ENCODE measurements at regions not wholly inside any gene's neighbourhood (a gene's known extent, or its start where the extent isn't known, plus 50 kb on each side); places are given as distances from the start of the nearest gene placed in this dataset.

- Histone ChIP-seq H3K4me1 (ENCODE audit: control insufficient read depth in 5 of 5, insufficient read depth in 5 of 5, low read length in 5 of 5) (peaks cover 0 to 5% (median 0%) of the 10 kb centered on the region in 5 donors), H3K4me3 (ENCODE audit: low read depth in 1 of 5, low read length in 5 of 5) (no peak overlapping the region), H3K27ac (ENCODE audit: low read depth, low read length) (no peak overlapping the region), H3K27me3 (ENCODE audit: control insufficient read depth in 5 of 5, insufficient read depth in 4 of 5, low read length in 5 of 5) (no peaks in the 10 kb centered on the region), H3K9me3 (ENCODE audit: control insufficient read depth in 5 of 5, low read length in 5 of 5) (peaks cover 0 to 3% (median 2%) of the 10 kb centered on the region in 5 donors), H3K9ac (ENCODE audit: low read length in 5 of 5) (no peak overlapping the region), H3K36me3 (ENCODE audit: control insufficient read depth in 5 of 5, insufficient read depth in 5 of 5, low read length in 5 of 5) (no peaks in the 10 kb centered on the region)
These were observed 196.8 kb downstream of the PTBP2 start for GRCh38 chr1:96918406-96918805.

DNA sequence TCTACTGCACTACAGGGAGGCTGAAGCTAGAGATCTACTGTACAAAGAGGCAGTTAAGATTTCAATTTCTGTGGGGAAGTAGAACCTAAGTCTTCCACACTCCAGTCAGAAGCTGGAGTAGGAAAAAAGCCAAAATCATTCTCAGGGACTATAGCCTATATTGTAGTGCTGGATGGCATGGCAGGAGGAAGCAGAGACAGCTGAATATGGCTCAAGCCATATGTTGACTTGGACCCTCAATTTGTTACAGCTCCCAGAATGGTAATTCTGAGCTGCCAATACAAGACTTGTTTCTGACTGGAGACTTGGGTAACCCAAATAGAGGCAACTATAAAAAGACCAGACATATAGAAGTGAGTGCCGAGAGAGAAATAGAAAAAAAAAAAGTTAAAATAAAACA is 200.6 kb downstream of the PTBP2 start:
- H3K27me3 ChIP-seq (ENCODE audit: control insufficient read depth in 5 of 5, insufficient read depth in 4 of 5, low read length in 5 of 5), result no peaks in the 10 kb centered on the region

GRCh38 chr1:96923753-96924152 is 202.2 kb downstream of the PTBP2 start:
- Histone ChIP-seq H3K4me1 (ENCODE audit: control insufficient read depth in 5 of 5, insufficient read depth in 5 of 5, low read length in 5 of 5) (peaks cover 0 to 5% (median 0%) of the 10 kb centered on the region in 5 donors), H3K27me3 (ENCODE audit: control insufficient read depth in 5 of 5, insufficient read depth in 4 of 5, low read length in 5 of 5) (no peaks in the 10 kb centered on the region), H3K9me3 (ENCODE audit: control insufficient read depth in 5 of 5, low read length in 5 of 5) (peaks cover 10 to 17% (median 15%) of the 10 kb centered on the region in 5 donors), H3K36me3 (ENCODE audit: control insufficient read depth in 5 of 5, insufficient read depth in 5 of 5, low read length in 5 of 5) (no peaks in the 10 kb centered on the region), H3K4me3 (ENCODE audit: low read depth in 1 of 5, low read length in 5 of 5) (no peak overlapping the region), H3K27ac (ENCODE audit: low read depth, low read length) (no peak overlapping the region), H3K9ac (ENCODE audit: low read length in 5 of 5) (no peak overlapping the region)

More for the DNA sequence above, 200.6 kb downstream of the PTBP2 start:
- H3K9me3 ChIP-seq (ENCODE audit: control insufficient read depth in 5 of 5, low read length in 5 of 5), result peaks cover 10 to 17% (median 15%) of the 10 kb centered on the region in 5 donors
- no peak overlapping the region for H3K27ac ChIP-seq (ENCODE audit: low read depth, low read length)
- no peak overlapping the region for H3K9ac ChIP-seq (ENCODE audit: low read length in 5 of 5)
- H3K4me3 ChIP-seq (ENCODE audit: low read depth in 1 of 5, low read length in 5 of 5), result no peak overlapping the region
- H3K4me1 ChIP-seq (ENCODE audit: control insufficient read depth in 5 of 5, insufficient read depth in 5 of 5, low read length in 5 of 5), result peaks cover 0 to 5% (median 0%) of the 10 kb centered on the region in 5 donors
- H3K36me3 ChIP-seq (ENCODE audit: control insufficient read depth in 5 of 5, insufficient read depth in 5 of 5, low read length in 5 of 5), result no peaks in the 10 kb centered on the region

- no peaks in the 10 kb centered on the region for H3K4me1 ChIP-seq (ENCODE audit: control insufficient read depth in 5 of 5, insufficient read depth in 5 of 5, low read length in 5 of 5)
- no peaks in the 10 kb centered on the region for H3K36me3 ChIP-seq (ENCODE audit: control insufficient read depth in 5 of 5, insufficient read depth in 5 of 5, low read length in 5 of 5)
- no peaks in the 10 kb centered on the region for H3K27me3 ChIP-seq (ENCODE audit: control insufficient read depth in 5 of 5, insufficient read depth in 4 of 5, low read length in 5 of 5)
- H3K4me3 ChIP-seq (ENCODE audit: low read depth in 1 of 5, low read length in 5 of 5), result no peak overlapping the region
- peaks cover 10 to 17% (median 15%) of the 10 kb centered on the region in 5 donors for H3K9me3 ChIP-seq (ENCODE audit: control insufficient read depth in 5 of 5, low read length in 5 of 5)
- H3K9ac ChIP-seq (ENCODE audit: low read length in 5 of 5), result no peak overlapping the region
- H3K27ac ChIP-seq (ENCODE audit: low read depth, low read length), result no peak overlapping the region
These were observed 204.6 kb downstream of the PTBP2 start for GRCh38 chr1:96926176-96926575.

- Histone ChIP-seq H3K4me3 (ENCODE audit: low read depth in 1 of 5, low read length in 5 of 5) (no peak overlapping the region), H3K27ac (ENCODE audit: low read depth, low read length) (no peak overlapping the region), H3K9me3 (ENCODE audit: control insufficient read depth in 5 of 5, low read length in 5 of 5) (peaks cover 10 to 17% (median 15%) of the 10 kb centered on the region in 5 donors), H3K4me1 (ENCODE audit: control insufficient read depth in 5 of 5, insufficient read depth in 5 of 5, low read length in 5 of 5) (no peaks in the 10 kb centered on the region), H3K27me3 (ENCODE audit: control insufficient read depth in 5 of 5, insufficient read depth in 4 of 5, low read length in 5 of 5) (no peaks in the 10 kb centered on the region), H3K9ac (ENCODE audit: low read length in 5 of 5) (no peak overlapping the region), H3K36me3 (ENCODE audit: control insufficient read depth in 5 of 5, insufficient read depth in 5 of 5, low read length in 5 of 5) (no peaks in the 10 kb centered on the region)
These were observed 205.5 kb downstream of the PTBP2 start for GRCh38 chr1:96927125-96927524.

GRCh38 chr1:96931136-96931535 is 209.6 kb downstream of the PTBP2 start:
- Histone ChIP-seq H3K4me3 (ENCODE audit: low read depth in 1 of 5, low read length in 5 of 5) (no peak overlapping the region), H3K9ac (ENCODE audit: low read length in 5 of 5) (no peak overlapping the region), H3K36me3 (ENCODE audit: control insufficient read depth in 5 of 5, insufficient read depth in 5 of 5, low read length in 5 of 5) (no peaks in the 10 kb centered on the region), H3K4me1 (ENCODE audit: control insufficient read depth in 5 of 5, insufficient read depth in 5 of 5, low read length in 5 of 5) (no peaks in the 10 kb centered on the region), H3K27ac (ENCODE audit: low read depth, low read length) (no peak overlapping the region), H3K9me3 (ENCODE audit: control insufficient read depth in 5 of 5, low read length in 5 of 5) (no peaks in the 10 kb centered on the region), H3K27me3 (ENCODE audit: control insufficient read depth in 5 of 5, insufficient read depth in 4 of 5, low read length in 5 of 5) (no peaks in the 10 kb centered on the region)

DNA sequence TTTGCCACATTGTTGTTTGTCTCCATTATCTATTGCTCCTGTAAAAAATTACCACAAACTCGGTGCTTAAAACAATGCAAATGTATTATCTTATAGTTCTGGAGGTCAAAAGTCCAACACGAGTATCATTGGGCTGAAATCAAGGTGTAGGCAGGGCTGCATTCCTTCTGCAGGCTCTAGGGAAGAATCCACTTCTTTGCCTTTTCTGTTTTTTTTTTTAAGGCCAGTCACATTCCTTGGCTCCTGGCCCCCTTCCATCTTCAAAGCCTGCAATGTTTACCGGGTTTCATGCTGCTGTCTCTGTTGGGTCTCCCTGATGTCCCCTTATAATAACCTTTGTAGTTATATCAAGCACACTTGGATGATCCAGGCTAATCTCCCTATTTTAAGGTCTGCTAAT is 212.7 kb downstream of the PTBP2 start:
- Histone ChIP-seq H3K4me3 (ENCODE audit: low read depth in 1 of 5, low read length in 5 of 5) (no peak overlapping the region), H3K27me3 (ENCODE audit: control insufficient read depth in 5 of 5, insufficient read depth in 4 of 5, low read length in 5 of 5) (no peaks in the 10 kb centered on the region), H3K4me1 (ENCODE audit: control insufficient read depth in 5 of 5, insufficient read depth in 5 of 5, low read length in 5 of 5) (no peaks in the 10 kb centered on the region)

GRCh38 chr1:96944432-96945092 is 223.0 kb downstream of the PTBP2 start:
- Histone ChIP-seq H3K36me3 (ENCODE audit: control insufficient read depth in 5 of 5, insufficient read depth in 5 of 5, low read length in 5 of 5) (no peaks in the 10 kb centered on the region), H3K9me3 (ENCODE audit: control insufficient read depth in 5 of 5, low read length in 5 of 5) (no peaks in the 10 kb centered on the region), H3K9ac (ENCODE audit: low read length in 5 of 5) (no peak overlapping the region), H3K4me1 (ENCODE audit: control insufficient read depth in 5 of 5, insufficient read depth in 5 of 5, low read length in 5 of 5) (peaks cover 0 to 14% (median 8%) of the 10 kb centered on the region in 5 donors), H3K27ac (ENCODE audit: low read depth, low read length) (no peak overlapping the region), H3K4me3 (ENCODE audit: low read depth in 1 of 5, low read length in 5 of 5) (no peak overlapping the region), H3K27me3 (ENCODE audit: control insufficient read depth in 5 of 5, insufficient read depth in 4 of 5, low read length in 5 of 5) (no peaks in the 10 kb centered on the region)

More for the DNA sequence above, 212.7 kb downstream of the PTBP2 start:
- Histone ChIP-seq H3K9ac (ENCODE audit: low read length in 5 of 5) (no peak overlapping the region), H3K36me3 (ENCODE audit: control insufficient read depth in 5 of 5, insufficient read depth in 5 of 5, low read length in 5 of 5) (no peaks in the 10 kb centered on the region), H3K27ac (ENCODE audit: low read depth, low read length) (no peak overlapping the region), H3K9me3 (ENCODE audit: control insufficient read depth in 5 of 5, low read length in 5 of 5) (no peaks in the 10 kb centered on the region)

DNA sequence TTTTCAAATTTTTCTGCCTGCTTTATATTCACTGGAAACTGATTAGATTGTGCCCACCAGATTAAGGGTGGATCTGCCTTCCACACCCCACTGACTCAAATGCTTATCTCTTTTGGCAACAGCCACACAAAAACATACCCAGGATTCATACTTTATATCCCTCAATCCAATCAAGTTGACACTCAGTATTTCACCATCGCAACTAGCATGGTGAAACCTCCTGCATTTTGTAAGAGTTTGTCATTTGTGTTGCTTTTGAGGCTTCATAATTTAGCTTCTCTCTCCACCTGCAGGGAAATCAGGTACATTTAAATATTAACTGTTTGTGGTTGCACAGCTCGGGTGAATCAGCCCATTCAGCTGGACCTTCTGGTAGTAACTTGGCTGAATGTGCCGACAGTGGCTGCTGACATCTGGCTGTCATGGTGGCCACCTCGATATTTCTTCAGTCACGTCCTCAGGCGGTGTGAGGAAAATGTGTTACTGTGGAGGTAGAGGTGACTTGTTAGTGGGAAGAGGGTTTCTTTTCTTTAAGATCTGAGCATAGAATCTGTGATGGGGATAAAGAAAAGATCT is 224.0 kb downstream of the PTBP2 start:
- no peaks in the 10 kb centered on the region for H3K27me3 ChIP-seq (ENCODE audit: control insufficient read depth in 5 of 5, insufficient read depth in 4 of 5, low read length in 5 of 5)
- no peak overlapping the region for H3K9ac ChIP-seq (ENCODE audit: low read length in 5 of 5)

DNA sequence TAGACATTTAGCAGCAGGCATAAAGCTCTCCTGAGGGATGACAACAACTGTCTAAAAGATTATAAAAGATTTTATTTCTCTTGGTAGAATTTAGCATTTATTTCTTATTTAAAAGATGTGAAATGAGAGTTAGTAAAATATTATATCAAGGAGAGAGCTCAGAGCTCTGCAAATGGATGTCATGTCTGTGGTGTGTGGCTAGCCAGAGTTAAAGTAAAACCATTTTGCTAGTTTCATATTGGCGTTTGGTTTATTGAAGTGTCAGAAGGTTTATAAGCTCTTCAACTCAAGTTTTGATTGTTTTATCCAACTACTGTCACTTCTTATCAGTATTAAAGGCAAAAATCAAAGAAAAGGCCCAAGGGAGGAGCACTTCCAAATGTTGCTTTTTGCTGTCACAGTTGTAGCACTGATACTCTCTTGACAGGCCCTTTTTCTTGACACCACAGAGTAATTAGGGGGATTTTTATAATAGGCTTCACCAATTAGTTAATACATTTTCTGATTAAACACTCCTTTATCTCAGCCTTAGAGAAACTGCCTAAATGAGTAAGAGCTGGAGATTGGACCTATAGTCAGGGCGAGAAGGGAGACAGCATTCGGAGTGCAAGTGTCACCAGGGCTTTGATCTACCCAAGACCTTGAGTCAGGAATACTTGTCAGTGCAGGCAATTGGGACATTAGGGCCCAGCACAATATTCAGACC is 233.9 kb downstream of the PTBP2 start:
- H3K27ac ChIP-seq (ENCODE audit: low read depth, low read length), result no peak overlapping the region
- no peaks in the 10 kb centered on the region for H3K4me1 ChIP-seq (ENCODE audit: control insufficient read depth in 5 of 5, insufficient read depth in 5 of 5, low read length in 5 of 5)
- H3K9me3 ChIP-seq (ENCODE audit: control insufficient read depth in 5 of 5, low read length in 5 of 5), result no peaks in the 10 kb centered on the region
- no peak overlapping the region for H3K9ac ChIP-seq (ENCODE audit: low read length in 5 of 5)
- no peaks in the 10 kb centered on the region for H3K36me3 ChIP-seq (ENCODE audit: control insufficient read depth in 5 of 5, insufficient read depth in 5 of 5, low read length in 5 of 5)
- no peak overlapping the region for H3K4me3 ChIP-seq (ENCODE audit: low read depth in 1 of 5, low read length in 5 of 5)
- H3K27me3 ChIP-seq (ENCODE audit: control insufficient read depth in 5 of 5, insufficient read depth in 4 of 5, low read length in 5 of 5), result no peaks in the 10 kb centered on the region

More for the DNA sequence above, 224.0 kb downstream of the PTBP2 start:
- Histone ChIP-seq H3K4me1 (ENCODE audit: control insufficient read depth in 5 of 5, insufficient read depth in 5 of 5, low read length in 5 of 5) (peaks cover 0 to 14% (median 8%) of the 10 kb centered on the region in 5 donors), H3K36me3 (ENCODE audit: control insufficient read depth in 5 of 5, insufficient read depth in 5 of 5, low read length in 5 of 5) (no peaks in the 10 kb centered on the region), H3K27ac (ENCODE audit: low read depth, low read length) (no peak overlapping the region), H3K4me3 (ENCODE audit: low read depth in 1 of 5, low read length in 5 of 5) (no peak overlapping the region), H3K9me3 (ENCODE audit: control insufficient read depth in 5 of 5, low read length in 5 of 5) (no peaks in the 10 kb centered on the region)

All from subcutaneous abdominal adipose tissue (tissue), 5 donors.